ENCODE measurements at regions not wholly inside any gene's neighbourhood (a gene's known extent, or its start where the extent isn't known, plus 50 kb on each side); places are given as distances from the start of the nearest gene placed in this dataset.

- no peak overlapping the region for H2AFZ ChIP-seq (ENCODE audit: insufficient read depth, low read depth, low read length, poor library complexity, severe bottlenecking)
- H4K20me1 ChIP-seq (ENCODE audit: insufficient read depth, low read length) = no peaks in the 10 kb centered on the region
- Mint-ChIP-seq H3K27me3 (ENCODE audit: low read depth in 3 of 3) (peaks cover 0 to 2% (median 0%) of the 10 kb centered on the region in 3 donors), H3K4me1 (no peaks in the 10 kb centered on the region), H3K36me3 (no peaks in the 10 kb centered on the region), H3K27ac (no peak overlapping the region), H3K9me3 (peaks cover 1 to 21% (median 6%) of the 10 kb centered on the region in 7 donors), H3K4me3 (no peak overlapping the region)
- intact Hi-C loops (cut with micrococcal nuclease) = no loop called here
- no peaks in the 10 kb centered on the region for H3K4me1 ChIP-seq (ENCODE audit: control insufficient read depth in 1 of 2, insufficient read depth in 2 of 2, low read length in 2 of 2)
- H3K27ac ChIP-seq (ENCODE audit: low read depth in 1 of 2, low read length in 2 of 2) = no peak overlapping the region
- no peak overlapping the region for H3K4me3 ChIP-seq (replicated peaks in 1 of 3; ENCODE audit: low read depth in 2 of 3, low read length in 3 of 3)
- DNase-seq = no peak
- H3K9ac ChIP-seq (ENCODE audit: insufficient read depth, low read length, poor library complexity, severe bottlenecking) = no peak overlapping the region
- peaks cover 0 to under 1% of the 10 kb centered on the region in 2 donors for H3K9me3 ChIP-seq (replicated peaks in 1 of 2; ENCODE audit: control insufficient read depth in 1 of 2, insufficient read depth in 1 of 2, low read length in 2 of 2)
- H3K36me3 ChIP-seq (replicated peaks in 1 of 2; ENCODE audit: control insufficient read depth in 1 of 2, insufficient read depth in 2 of 2, low read length in 2 of 2) = no peaks in the 10 kb centered on the region
- no peaks in the 10 kb centered on the region for H3K79me2 ChIP-seq (ENCODE audit: insufficient read depth, low read length)
- H3K4me2 ChIP-seq (replicated peaks; ENCODE audit: extremely low read depth, low read length, poor library complexity, severe bottlenecking) = no peak overlapping the region
- no peaks in the 10 kb centered on the region for H3K27me3 ChIP-seq (ENCODE audit: control insufficient read depth in 2 of 2, insufficient read depth in 2 of 2, low read length in 2 of 2)
- TF ChIP-seq CTCF (IDR thresholded peaks at IDR 0.05) = no peak
Observed at GRCh38 chr5:3355126-3355525, 240.5 kb upstream of the IRX1 start.

- H3K27ac ChIP-seq (ENCODE audit: low read depth in 1 of 2, low read length in 2 of 2) = no peak overlapping the region
- peaks cover 0 to 3% (median 0%) of the 10 kb centered on the region in 3 donors for H3K27me3 Mint-ChIP-seq (ENCODE audit: low read depth in 3 of 3)
- no peak for TF ChIP-seq CTCF (IDR thresholded peaks at IDR 0.05)
- peaks cover 1 to 22% (median 9%) of the 10 kb centered on the region in 7 donors for H3K9me3 Mint-ChIP-seq
- no peaks in the 10 kb centered on the region for H3K36me3 ChIP-seq (replicated peaks in 1 of 2; ENCODE audit: control insufficient read depth in 1 of 2, insufficient read depth in 2 of 2, low read length in 2 of 2)
- H4K20me1 ChIP-seq (ENCODE audit: insufficient read depth, low read length) = no peaks in the 10 kb centered on the region
- peaks cover 0 to 4% of the 10 kb centered on the region in 2 donors for H3K9me3 ChIP-seq (replicated peaks in 1 of 2; ENCODE audit: control insufficient read depth in 1 of 2, insufficient read depth in 1 of 2, low read length in 2 of 2)
- intact Hi-C loops (cut with micrococcal nuclease) = no loop called here
- no peak for DNase-seq
- no peak overlapping the region for H3K9ac ChIP-seq (ENCODE audit: insufficient read depth, low read length, poor library complexity, severe bottlenecking)
- H2AFZ ChIP-seq (ENCODE audit: insufficient read depth, low read depth, low read length, poor library complexity, severe bottlenecking) = no peak overlapping the region
- no peaks in the 10 kb centered on the region for H3K4me1 ChIP-seq (ENCODE audit: control insufficient read depth in 1 of 2, insufficient read depth in 2 of 2, low read length in 2 of 2)
- no peak overlapping the region for H3K4me3 Mint-ChIP-seq
- WGBS (ENCODE audit: insufficient coverage) = 100% methylated on average over 3 of the region's 7 CpGs
- H3K27ac Mint-ChIP-seq = no peak overlapping the region
- H3K79me2 ChIP-seq (ENCODE audit: insufficient read depth, low read length) = no peaks in the 10 kb centered on the region
- H3K36me3 Mint-ChIP-seq = no peaks in the 10 kb centered on the region
- no peaks in the 10 kb centered on the region for H3K4me1 Mint-ChIP-seq
- no peak overlapping the region for H3K4me2 ChIP-seq (replicated peaks; ENCODE audit: extremely low read depth, low read length, poor library complexity, severe bottlenecking)
- no peaks in the 10 kb centered on the region for H3K27me3 ChIP-seq (ENCODE audit: control insufficient read depth in 2 of 2, insufficient read depth in 2 of 2, low read length in 2 of 2)
- H3K4me3 ChIP-seq (replicated peaks in 1 of 3; ENCODE audit: low read depth in 2 of 3, low read length in 3 of 3) = no peak overlapping the region
Observed at GRCh38 chr5:3354606-3355005, 241.0 kb upstream of the IRX1 start.
